Activated CD4-positive, alpha-beta memory T cell treated with anti-CD3 and anti-CD28 coated beads, Interleukin-2, amount 10 ng/mL, durations not matched to agents 7 days and 5 days (primary cell): ENCODE measurements at regions not wholly inside any gene's neighbourhood (a gene's known extent, or its start where the extent isn't known, plus 50 kb on each side); places are given as distances from the start of the nearest gene placed in this dataset.
A peak's percentile ranks its signal among the peaks of the same experiment; 100 is the strongest.

ENCODE experiments used
- CTCF ChIA-PET: fragments of 350-600 bp; sonication (Branson Sonifier 250); formaldehyde crosslinking; loops from one replicate; lab custom pipeline; 2021; ENCODE audit warnings: antibody characterized with exemption, inconsistent platforms; lab: Charles Lee
- POLR2A ChIA-PET: fragments of 350-600 bp; sonication (Branson Sonifier 250); formaldehyde crosslinking; loops from one replicate; lab custom pipeline; 2021; ENCODE audit warnings: antibody characterized with exemption; lab: Charles Lee
- DNase-seq: peaks from one replicate; pipeline ENCODE4 v3.0.0-alpha.2; 2020
- H3K27ac Mint-ChIP-seq: one replicate; pipeline ENCODE4 v1.8.0; 2021; ENCODE audit warnings: mild to moderate bottlenecking, mixed read lengths
- H3K27me3 Mint-ChIP-seq: one replicate; pipeline ENCODE4 v1.8.0; 2021; ENCODE audit warnings: mixed read lengths
- H3K36me3 Mint-ChIP-seq: one replicate; pipeline ENCODE4 v1.8.0; 2021; ENCODE audit warnings: low read depth, mixed read lengths
- H3K4me1 Mint-ChIP-seq: one replicate; pipeline ENCODE4 v1.8.0; 2021; ENCODE audit warnings: mixed read lengths
- H3K4me3 Mint-ChIP-seq: one replicate; pipeline ENCODE4 v1.8.0; 2021; ENCODE audit warnings: mild to moderate bottlenecking, mixed read lengths
- H3K9me3 Mint-ChIP-seq: one replicate; pipeline ENCODE4 v1.8.0; 2021; ENCODE audit warnings: mixed read lengths

DNA sequence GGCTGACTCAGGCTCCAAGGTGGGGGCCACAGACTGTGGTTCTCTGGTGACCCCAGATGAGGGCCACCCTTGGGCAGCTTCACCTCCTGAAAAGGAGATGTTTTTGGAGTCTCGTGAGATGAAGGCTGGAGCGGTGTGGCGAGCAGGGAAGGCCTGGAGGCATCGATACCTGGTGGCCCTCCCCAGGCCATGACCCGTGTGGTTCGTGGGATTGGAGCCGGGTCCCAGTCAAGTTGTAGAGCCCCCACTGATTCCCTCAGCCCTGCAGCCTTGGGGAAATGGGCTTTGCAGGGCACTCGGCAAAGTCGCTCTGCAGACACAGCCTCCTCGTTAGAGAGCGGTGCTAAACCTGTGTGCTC, 1083.4 kb downstream of the BRD1 start:
- no peak for DNase-seq
- H3K27ac Mint-ChIP-seq: no peak overlapping the region
- H3K4me3 Mint-ChIP-seq: no peak overlapping the region
- no peaks in the 10 kb centered on the region for H3K36me3 Mint-ChIP-seq
- H3K4me1 Mint-ChIP-seq: no peaks in the 10 kb centered on the region
- ChIA-PET CTCF (interaction anchor here (0.6 kb wide), 1 partner anchor 1640 kb away, joined by 5 read pairs; no protein-coding TSS in a partner anchor), POLR2A (no interaction called here)
- H3K9me3 Mint-ChIP-seq: no peaks in the 10 kb centered on the region
- H3K27me3 Mint-ChIP-seq: no peaks in the 10 kb centered on the region

DNA sequence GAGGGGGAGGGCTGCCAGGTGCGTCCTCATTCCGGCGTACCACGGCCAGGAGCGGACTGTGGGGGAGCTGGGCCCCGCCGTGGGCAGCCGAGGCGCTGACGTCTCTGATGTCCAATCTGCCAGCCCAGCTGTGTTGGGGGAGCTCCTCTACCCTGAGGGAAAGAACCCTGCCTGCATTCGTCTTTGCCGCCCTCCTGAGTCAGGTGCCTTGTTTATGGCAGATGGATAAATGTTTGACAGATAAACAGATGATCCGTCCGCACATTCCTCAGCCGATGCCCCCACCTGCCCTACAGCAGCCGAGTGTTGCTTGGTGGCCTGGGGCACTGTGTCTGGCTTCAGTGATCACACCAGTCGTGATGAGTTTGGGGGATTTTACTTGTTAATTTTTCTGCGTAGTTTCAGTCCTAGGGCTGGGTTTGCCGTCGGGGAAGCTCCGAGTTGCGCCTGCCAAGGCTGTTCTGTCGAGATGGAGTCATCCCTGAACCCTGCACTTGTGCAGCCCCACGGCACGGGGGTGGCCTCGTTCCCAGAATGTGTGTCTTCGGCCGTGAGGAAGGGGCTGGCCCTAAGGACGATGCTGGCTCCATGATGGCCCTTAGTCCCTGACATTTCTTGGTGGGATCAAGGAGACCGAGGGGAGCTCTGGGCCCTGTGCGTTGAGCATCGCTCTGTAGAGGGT, 1083.9 kb downstream of the BRD1 start:
- Mint-ChIP-seq H3K4me3 (no peak overlapping the region), H3K4me1 (no peaks in the 10 kb centered on the region), H3K27me3 (no peaks in the 10 kb centered on the region), H3K9me3 (no peaks in the 10 kb centered on the region), H3K36me3 (no peaks in the 10 kb centered on the region), H3K27ac (no peak overlapping the region)
- POLR2A ChIA-PET: no interaction called here
- CTCF ChIA-PET: no interaction called here
- DNase-seq: peak; percentile 5

DNA sequence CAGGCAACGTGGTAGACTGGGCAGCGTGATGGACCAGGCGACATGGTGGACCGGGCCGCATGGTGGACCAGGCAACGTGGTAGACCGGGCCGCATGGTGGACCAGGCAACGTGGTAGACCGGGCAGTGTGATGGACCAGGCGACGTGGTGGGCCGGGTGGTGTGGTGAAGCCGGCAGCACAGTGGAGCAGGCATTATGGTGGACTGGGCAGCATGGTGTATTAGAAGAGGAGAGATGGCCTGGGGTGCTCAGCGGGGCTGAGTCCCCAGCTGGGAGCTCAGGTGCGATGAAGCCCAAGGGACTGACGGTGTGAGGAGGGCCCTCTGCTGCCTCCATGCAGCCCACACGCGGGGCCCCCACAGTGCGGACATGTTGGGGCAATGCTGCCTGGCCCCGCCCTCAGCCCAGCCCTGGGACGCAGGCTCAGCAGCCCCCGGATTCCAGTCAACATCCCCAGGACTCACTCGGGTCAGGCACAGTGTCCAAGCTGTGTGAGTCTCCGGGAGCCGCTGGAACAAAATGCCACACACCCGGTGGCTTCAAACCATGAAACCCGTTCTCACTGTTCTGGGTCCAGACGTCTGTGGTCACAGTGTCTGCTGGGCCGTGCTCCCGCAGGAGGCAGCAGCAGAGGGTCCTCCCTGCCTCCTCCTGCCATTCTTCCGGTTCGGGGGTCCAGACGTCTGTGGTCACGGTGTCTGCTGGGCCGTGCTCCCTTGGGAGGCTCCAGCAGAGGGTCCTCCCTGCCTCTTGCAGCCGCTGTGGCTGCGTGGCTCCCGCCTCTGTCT, 1084.9 kb downstream of the BRD1 start:
- H3K4me3 Mint-ChIP-seq: no peak overlapping the region
- ChIA-PET CTCF (no interaction called here), POLR2A (no interaction called here)
- no peaks in the 10 kb centered on the region for H3K27me3 Mint-ChIP-seq
- H3K27ac Mint-ChIP-seq: no peak overlapping the region
- H3K4me1 Mint-ChIP-seq: no peaks in the 10 kb centered on the region
- no peaks in the 10 kb centered on the region for H3K36me3 Mint-ChIP-seq
- DNase-seq: no peak
- H3K9me3 Mint-ChIP-seq: no peaks in the 10 kb centered on the region

DNA sequence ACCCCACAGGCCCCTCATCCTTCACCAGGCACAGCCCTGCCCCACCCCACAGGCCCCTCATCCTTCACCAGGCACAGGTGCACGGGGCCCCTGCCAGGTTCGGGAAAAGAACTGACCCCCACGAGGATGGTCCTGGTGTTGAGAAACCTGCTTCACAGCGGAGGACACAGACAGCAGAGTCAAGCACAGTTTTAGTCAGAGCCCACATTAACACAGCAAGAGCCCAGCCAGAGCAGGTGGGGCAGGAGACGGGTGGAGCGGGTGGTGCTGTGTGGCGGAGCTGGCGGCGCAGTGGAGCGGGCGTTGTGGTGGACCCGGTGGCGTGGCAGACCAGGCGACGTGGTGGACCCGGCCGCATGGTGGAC, 1085.5 kb downstream of the BRD1 start:
- POLR2A ChIA-PET: no interaction called here
- Mint-ChIP-seq H3K4me3 (no peak overlapping the region), H3K27me3 (no peaks in the 10 kb centered on the region), H3K4me1 (no peaks in the 10 kb centered on the region), H3K27ac (no peak overlapping the region), H3K36me3 (no peaks in the 10 kb centered on the region), H3K9me3 (no peaks in the 10 kb centered on the region)
- DNase-seq: no peak
- CTCF ChIA-PET: no interaction called here

DNA sequence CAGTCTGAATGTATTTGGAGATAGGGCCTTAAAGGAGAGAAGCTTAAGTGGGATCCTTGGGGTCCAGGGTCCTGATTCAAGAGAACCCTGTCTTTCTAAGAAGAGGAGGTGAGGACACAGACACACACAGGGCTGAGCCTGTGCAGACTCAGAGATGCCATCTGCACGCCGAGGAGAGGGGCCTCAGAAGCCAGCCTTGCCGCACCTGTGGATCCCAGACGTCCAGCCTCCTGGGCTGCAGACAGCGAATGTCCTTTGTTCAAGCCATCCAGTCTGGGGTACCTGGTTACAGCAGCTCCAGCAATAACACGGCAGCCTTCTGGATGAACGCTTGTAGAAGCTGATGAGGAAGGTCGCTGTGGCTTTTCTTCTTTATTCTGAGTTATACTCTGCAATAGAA, 1086.1 kb downstream of the BRD1 start:
- no peaks in the 10 kb centered on the region for H3K27me3 Mint-ChIP-seq
- H3K9me3 Mint-ChIP-seq: no peaks in the 10 kb centered on the region
- no peaks in the 10 kb centered on the region for H3K36me3 Mint-ChIP-seq
- DNase-seq: no peak
- H3K4me3 Mint-ChIP-seq: no peak overlapping the region
- H3K4me1 Mint-ChIP-seq: no peaks in the 10 kb centered on the region
- CTCF ChIA-PET: no interaction called here
- POLR2A ChIA-PET: no interaction called here
- H3K27ac Mint-ChIP-seq: no peak overlapping the region

DNA sequence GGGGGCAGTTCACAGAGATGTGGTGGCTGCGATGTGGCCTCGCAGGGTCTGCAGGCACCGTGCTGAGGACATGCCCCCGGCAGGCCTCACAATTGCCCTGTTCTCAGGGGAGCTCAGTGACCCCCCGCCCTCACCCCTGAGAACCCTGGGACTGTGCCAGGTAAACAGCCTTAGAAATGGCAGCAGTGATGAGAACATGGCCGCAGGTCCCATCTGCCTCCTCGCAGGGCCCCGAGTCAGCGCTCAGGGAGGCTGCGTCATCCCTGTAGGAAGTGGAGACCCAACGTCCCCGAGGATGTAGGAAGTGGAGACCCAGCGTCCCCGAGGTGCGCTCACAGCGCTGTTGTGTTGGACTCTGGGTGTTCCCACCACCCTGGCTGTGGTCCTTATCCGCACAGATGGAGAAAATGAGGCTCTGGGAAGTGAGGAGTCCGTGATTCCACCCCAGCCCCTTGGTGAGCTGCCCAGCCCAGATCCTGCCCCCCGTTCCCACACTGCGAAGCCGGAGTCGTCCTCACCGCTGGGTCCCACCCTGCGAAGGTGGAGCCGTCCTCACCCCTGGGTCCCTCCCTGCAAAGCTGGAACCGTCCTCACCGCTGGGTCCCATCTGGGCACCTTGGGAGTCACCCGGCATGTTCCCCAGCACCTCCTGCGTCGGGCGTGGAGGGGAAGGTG, 1086.8 kb downstream of the BRD1 start:
- DNase-seq: no peak
- POLR2A ChIA-PET: no interaction called here
- Mint-ChIP-seq H3K27ac (no peak overlapping the region), H3K4me1 (no peaks in the 10 kb centered on the region), H3K27me3 (no peaks in the 10 kb centered on the region), H3K4me3 (no peak overlapping the region), H3K9me3 (no peaks in the 10 kb centered on the region), H3K36me3 (no peaks in the 10 kb centered on the region)
- CTCF ChIA-PET: no interaction called here

DNA sequence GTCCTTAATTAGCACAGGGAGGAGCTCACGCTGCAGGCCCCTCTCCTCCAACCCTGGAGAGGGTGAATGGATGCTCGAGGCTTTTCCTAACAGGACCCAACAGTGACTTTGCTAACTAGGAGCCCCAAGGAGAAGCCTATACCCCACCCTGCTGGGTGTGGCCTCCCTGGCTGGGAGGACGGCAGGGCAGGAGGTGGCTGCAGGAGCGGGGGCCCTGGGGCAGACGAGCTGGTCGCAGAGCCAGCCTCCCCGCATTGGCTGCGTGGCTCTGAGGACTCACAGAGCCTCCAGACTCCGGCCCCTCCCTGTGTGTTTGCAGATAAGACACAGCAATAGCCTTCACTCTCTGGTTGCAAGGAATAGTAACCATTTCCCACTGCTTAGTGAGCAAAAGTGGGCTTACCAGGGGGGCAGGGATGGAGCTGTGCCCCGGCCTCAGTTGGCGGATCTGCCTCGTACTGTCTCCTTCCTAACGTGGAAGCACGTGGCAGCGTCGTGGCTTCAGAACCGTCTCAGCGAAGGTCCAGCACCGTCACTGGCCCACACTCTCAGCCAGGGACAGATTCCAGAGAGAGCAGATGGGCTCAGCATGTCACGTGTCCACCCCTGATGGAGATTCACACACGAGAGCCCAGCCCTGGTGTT, 1087.5 kb downstream of the BRD1 start:
- Mint-ChIP-seq H3K4me1 (no peaks in the 10 kb centered on the region), H3K9me3 (no peaks in the 10 kb centered on the region), H3K27me3 (no peaks in the 10 kb centered on the region), H3K4me3 (no peak overlapping the region), H3K27ac (no peak overlapping the region), H3K36me3 (no peaks in the 10 kb centered on the region)
- CTCF ChIA-PET: no interaction called here
- POLR2A ChIA-PET: no interaction called here
- DNase-seq: no peak

DNA sequence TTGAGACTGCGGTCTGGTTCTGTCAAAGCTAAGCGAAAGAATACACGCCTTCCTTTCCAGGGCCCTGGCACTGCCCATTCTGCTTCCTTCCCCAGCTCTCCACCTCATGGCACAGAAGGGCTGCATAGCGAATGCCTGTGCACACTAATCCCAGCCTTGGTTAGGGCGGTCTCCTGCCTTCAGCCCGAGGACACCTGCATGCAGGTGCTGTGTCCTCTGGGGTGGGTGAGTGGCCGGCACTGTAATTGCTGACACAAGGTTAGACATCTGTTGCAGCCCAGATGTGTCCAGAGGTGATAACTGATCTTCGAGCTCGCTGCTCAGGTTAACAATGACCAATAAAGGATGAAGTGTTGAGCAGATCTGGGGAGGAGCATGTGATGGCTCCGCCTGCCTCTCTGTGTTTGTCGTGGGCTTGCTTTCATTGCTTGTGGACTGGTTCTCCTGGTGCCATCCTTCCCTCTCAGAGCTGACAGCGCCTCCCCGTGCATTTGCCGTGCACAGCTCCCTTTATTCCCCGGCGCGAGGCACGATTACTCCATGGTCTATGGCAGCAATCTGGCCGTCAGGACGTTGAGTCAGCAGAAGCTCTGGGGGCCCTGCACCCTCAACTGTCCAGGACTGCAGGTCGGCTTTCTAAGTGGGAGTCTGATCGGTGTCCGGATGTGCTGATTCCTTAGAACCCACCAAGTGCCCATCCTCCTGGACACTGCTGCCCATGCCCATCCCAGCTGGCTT, 1088.2 kb downstream of the BRD1 start:
- Mint-ChIP-seq H3K27me3 (no peaks in the 10 kb centered on the region), H3K36me3 (no peaks in the 10 kb centered on the region), H3K4me1 (no peaks in the 10 kb centered on the region), H3K4me3 (no peak overlapping the region), H3K27ac (no peak overlapping the region), H3K9me3 (no peaks in the 10 kb centered on the region)
- DNase-seq: no peak
- ChIA-PET CTCF (no interaction called here), POLR2A (no interaction called here)

DNA sequence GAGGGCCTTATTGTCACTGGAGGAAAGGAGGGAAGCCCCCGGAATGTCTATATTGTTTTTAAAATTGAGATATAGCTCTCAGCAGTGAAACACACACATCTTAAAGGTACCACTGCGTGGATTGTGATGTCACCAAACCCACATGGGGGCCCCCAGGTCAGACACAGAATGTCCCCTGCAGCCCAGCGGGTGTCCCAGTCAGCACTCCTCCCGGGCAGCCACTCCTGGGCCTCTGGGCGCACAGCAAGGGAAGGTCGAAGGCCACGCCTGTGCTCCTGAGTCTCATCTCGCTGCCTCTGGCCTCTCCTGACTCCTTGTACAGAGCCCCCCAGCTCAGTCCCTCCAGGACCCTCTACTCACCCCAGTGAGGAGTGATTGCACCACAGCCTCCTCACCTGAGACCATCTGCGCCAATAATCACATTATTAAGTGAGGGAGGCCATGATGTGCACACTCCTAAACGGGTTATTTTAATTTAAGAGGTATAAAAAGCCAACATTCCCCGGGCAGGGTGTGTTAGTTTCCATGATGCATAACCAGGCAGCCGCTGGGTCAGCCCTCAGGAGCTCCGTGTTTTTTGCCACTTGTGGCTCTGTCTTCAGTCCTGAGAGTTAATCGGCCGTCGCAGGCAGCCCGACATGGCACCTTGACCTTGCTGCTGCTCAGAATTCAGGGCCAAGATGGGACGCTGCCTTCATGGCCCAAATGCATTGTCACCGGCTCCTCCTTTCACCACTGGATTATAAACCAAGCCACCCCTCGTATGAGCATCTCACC, 1089.3 kb downstream of the BRD1 start:
- H3K27me3 Mint-ChIP-seq: no peaks in the 10 kb centered on the region
- H3K27ac Mint-ChIP-seq: no peak overlapping the region
- no peaks in the 10 kb centered on the region for H3K36me3 Mint-ChIP-seq
- ChIA-PET POLR2A (no interaction called here), CTCF (no interaction called here)
- no peaks in the 10 kb centered on the region for H3K9me3 Mint-ChIP-seq
- no peaks in the 10 kb centered on the region for H3K4me1 Mint-ChIP-seq
- DNase-seq: no peak
- H3K4me3 Mint-ChIP-seq: no peak overlapping the region

DNA sequence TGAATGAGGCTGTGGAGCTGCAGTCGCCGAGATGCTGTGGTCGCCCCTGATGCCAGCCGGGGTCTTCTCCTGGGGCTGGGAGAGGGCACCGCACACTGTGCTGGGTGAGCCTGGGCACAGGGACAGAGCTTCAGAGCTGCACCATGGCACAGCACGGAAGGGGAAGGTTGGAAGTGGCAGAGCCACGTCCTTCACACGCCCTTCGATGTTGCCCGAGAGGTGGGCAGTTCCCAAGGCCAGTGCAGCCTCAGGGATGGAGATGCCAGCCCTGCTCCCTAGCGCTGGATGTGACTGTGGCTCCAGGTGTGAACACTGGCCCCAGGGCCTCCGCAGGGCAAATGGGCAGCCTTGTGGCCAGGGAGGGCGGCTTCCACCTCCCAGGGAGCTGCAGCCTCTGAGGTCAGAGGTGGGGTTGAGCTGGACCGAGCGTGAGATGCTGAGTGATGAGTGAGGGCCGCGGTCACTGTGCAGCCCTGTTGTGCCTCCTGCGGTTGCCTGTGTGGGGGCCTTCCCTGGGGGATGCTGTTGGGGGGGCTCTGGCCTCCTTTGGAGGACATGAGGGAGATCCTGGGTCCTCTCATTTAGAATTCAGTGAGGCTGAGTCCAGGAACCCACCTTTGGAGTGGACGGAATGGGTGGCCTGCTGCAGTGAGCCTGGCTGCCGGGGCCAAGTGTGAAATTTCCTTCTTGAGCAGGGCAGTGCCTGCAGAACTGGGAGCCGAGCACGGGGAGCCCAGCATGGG, 1090.0 kb downstream of the BRD1 start:
- no peaks in the 10 kb centered on the region for H3K4me1 Mint-ChIP-seq
- H3K27ac Mint-ChIP-seq: no peak overlapping the region

DNA sequence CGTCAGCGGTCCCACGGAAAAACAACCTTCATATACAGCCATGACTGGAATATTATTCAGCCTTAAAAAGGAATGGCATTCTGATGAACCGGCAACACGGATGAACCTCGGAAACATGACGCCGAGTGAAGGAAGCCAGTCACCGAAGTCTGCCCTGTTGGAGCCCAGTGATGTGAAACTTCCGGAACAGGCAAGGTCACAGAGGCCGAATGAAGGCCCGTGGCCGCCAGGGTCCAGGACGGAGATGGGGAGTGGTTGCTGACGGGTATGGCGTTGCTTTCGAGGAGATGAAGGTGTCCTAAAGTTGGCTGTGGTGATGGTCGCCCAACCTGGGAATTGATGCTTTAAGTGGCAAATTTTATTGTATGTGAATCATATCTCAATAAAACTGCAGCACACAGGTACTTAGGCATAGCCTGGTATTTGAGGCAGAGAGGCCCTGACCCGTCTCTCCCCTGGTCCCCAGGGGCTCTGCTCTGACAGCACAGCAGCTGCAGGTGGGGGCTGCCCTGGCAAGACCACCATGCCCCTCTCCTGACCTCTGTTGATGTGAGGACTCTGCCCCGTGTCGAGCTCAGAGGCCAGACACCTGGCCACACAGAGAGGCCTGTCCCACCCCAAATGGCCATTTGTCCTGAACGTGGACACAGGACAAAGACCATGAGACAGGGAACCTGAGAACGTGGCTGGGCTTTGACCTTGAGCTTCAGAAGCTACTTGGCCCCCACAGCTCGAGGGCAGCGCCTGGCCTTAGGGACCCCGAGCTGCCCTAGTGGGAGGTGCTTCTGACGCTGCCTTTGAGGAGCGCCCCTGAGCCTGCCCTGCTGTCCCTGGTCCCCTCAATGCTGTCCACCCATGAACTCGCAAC, 1090.8 kb downstream of the BRD1 start:
- no peaks in the 10 kb centered on the region for H3K9me3 Mint-ChIP-seq
- DNase-seq: no peak
- H3K4me1 Mint-ChIP-seq: no peaks in the 10 kb centered on the region
- CTCF ChIA-PET: no interaction called here
- no peak overlapping the region for H3K27ac Mint-ChIP-seq
- POLR2A ChIA-PET: no interaction called here
- no peak overlapping the region for H3K4me3 Mint-ChIP-seq
- H3K36me3 Mint-ChIP-seq: no peaks in the 10 kb centered on the region
- H3K27me3 Mint-ChIP-seq: no peaks in the 10 kb centered on the region

More for the DNA sequence above, 1090.0 kb downstream of the BRD1 start:
- ChIA-PET CTCF (no interaction called here), POLR2A (no interaction called here)
- no peaks in the 10 kb centered on the region for H3K9me3 Mint-ChIP-seq
- no peak overlapping the region for H3K4me3 Mint-ChIP-seq
- no peaks in the 10 kb centered on the region for H3K36me3 Mint-ChIP-seq
- no peaks in the 10 kb centered on the region for H3K27me3 Mint-ChIP-seq
- no peak for DNase-seq
